OCI-LY7 (cell line): ENCODE measurements at regions not wholly inside any gene's neighbourhood (a gene's known extent, or its start where the extent isn't known, plus 50 kb on each side); places are given as distances from the start of the nearest gene placed in this dataset.
"Not testable (repeated sequence)": the region's sequence is repeated elsewhere in the genome, so short reads cannot be mapped to it uniquely, and the experiment has no call there.

Experiments
- BruUV-seq: library from RNA; stranded (reverse); fragments of 400-500 nt; replicated peaks from 2 replicates; lab custom pipeline; 2021; lab: Mats Ljungman, UMichigan
- CTCF ChIA-PET: fragments of 300-600 bp; sonication (Branson Sonifier 250); formaldehyde crosslinking; loops from one replicate; lab custom pipeline; 2022; ENCODE audit warnings: antibody characterized with exemption; ENCODE audit not compliant: unreplicated experiment; lab: Charles Lee
- POLR2A ChIA-PET: fragments of 300-600 bp; sonication (Branson Sonifier 250); formaldehyde crosslinking; loops from one replicate; lab custom pipeline; 2022; ENCODE audit warnings: antibody characterized with exemption; lab: Charles Lee
- DNase-seq: peaks from one replicate; pipeline ENCODE4 v3.0.0-alpha.2; 2015; ENCODE audit warnings: low spot score
- H2AFZ ChIP-seq: fragments of 200-600 bp; sonication (generic), shearing (Covaris generic); 2 replicates; pipeline ENCODE4 v1.6.1; 2014; ENCODE audit warnings: mild to moderate bottlenecking, antibody characterized with exemption, low read length, moderate library complexity
- H3K27ac ChIP-seq: fragments of 200-600 bp; sonication (generic); 2 replicates; pipeline ENCODE4 v1.5.1; 2014; ENCODE audit warnings: mixed run types, low read depth, mild to moderate bottlenecking, moderate library complexity, low read length, inconsistent platforms; ENCODE audit not compliant: poor library complexity, severe bottlenecking
- H3K36me3 ChIP-seq: fragments of 200-600 bp; sonication (generic); 2 replicates; pipeline ENCODE4 v1.6.1; 2014; ENCODE audit warnings: mild to moderate bottlenecking, antibody characterized with exemption, low read length, moderate library complexity, mixed read lengths; ENCODE audit not compliant: insufficient read depth
- H3K4me1 ChIP-seq: fragments of 200-600 bp; sonication (generic); 2 replicates; pipeline ENCODE4 v1.5.1; 2014; ENCODE audit warnings: mild to moderate bottlenecking, low read length; ENCODE audit not compliant: insufficient read depth, poor library complexity, severe bottlenecking
- H3K4me2 ChIP-seq: fragments of 200-600 bp; sonication (generic); 2 replicates; pipeline ENCODE4 v1.6.1; 2014; ENCODE audit warnings: mild to moderate bottlenecking, low read length
- H3K4me3 ChIP-seq: fragments of 200-600 bp; sonication (generic); 2 replicates; pipeline ENCODE4 v1.5.1; 2014; ENCODE audit warnings: mild to moderate bottlenecking, low read depth, low read length; ENCODE audit not compliant: poor library complexity, severe bottlenecking
- H3K79me2 ChIP-seq: fragments of 200-600 bp; sonication (generic); 2 replicates; pipeline ENCODE4 v1.6.1; 2016; ENCODE audit warnings: low read depth, mild to moderate bottlenecking, low read length, moderate library complexity, mixed read lengths; ENCODE audit not compliant: insufficient read depth
- H3K9me2 ChIP-seq: fragments of 200-600 bp; sonication (generic); 2 replicates; pipeline ENCODE4 v1.6.1; 2016; ENCODE audit warnings: mild to moderate bottlenecking, low read length, mixed read lengths; ENCODE audit not compliant: insufficient read depth
- H3K9me3 ChIP-seq: fragments of 200-600 bp; sonication (generic); 2 replicates; pipeline ENCODE4 v1.6.1; 2014; ENCODE audit warnings: mild to moderate bottlenecking, mixed run types, low read length, mixed read lengths
- H4K20me1 ChIP-seq: fragments of 200-600 bp; sonication (generic); 2 replicates; pipeline ENCODE4 v1.6.1; 2014; ENCODE audit warnings: mild to moderate bottlenecking, antibody characterized with exemption, low read length, moderate library complexity, mixed read lengths; ENCODE audit not compliant: insufficient read depth
- CTCF ChIP-seq: fragments of 200-600 bp; sonication (generic); conservative IDR thresholded peaks from 2 replicates; pipeline ENCODE4 v1.5.1; 2014; ENCODE audit warnings: mild to moderate bottlenecking, antibody characterized with exemption, low read length, moderate library complexity, mixed read lengths
- EZH2phosphoT487 ChIP-seq: fragments of 200-600 bp; sonication (generic); IDR thresholded peaks from 2 replicates; pipeline ENCODE4 v1.6.1; 2018; ENCODE audit warnings: low read depth, borderline replicate concordance, mild to moderate bottlenecking, mixed run types, antibody characterized with exemption, low read length, moderate library complexity, mixed read lengths
- intact Hi-C: fragments of 100-400 bp; cut with micrococcal nuclease; formaldehyde crosslinking; loops from one replicate; pipeline ENCODE4 v1.10.0; 2022; ENCODE audit not compliant: unreplicated experiment

GRCh38 chr15:35256551-35256950 is 171.5 kb upstream of the NANOGP8 start:
- H3K9me3 ChIP-seq, result no peaks in the 10 kb centered on the region
- H2AFZ ChIP-seq, result no peak overlapping the region
- intact Hi-C loops, result no loop called here
- no peaks in the 10 kb centered on the region for H3K9me2 ChIP-seq
- ChIA-PET POLR2A (no interaction called here), CTCF (no interaction called here)
- no peak overlapping the region for H3K4me2 ChIP-seq
- no peak for DNase-seq
- no peak overlapping the region for H3K27ac ChIP-seq
- H3K36me3 ChIP-seq, result no peaks in the 10 kb centered on the region
- TF ChIP-seq CTCF, result no peak
- TF ChIP-seq EZH2phosphoT487, result no peak
- BruUV-seq, result no TSS peak
- H4K20me1 ChIP-seq, result no peaks in the 10 kb centered on the region
- no peaks in the 10 kb centered on the region for H3K4me1 ChIP-seq
- no peaks in the 10 kb centered on the region for H3K79me2 ChIP-seq
- no peak overlapping the region for H3K4me3 ChIP-seq

- Histone ChIP-seq H3K9me3 (no peaks in the 10 kb centered on the region), H3K36me3 (no peaks in the 10 kb centered on the region), H4K20me1 (no peaks in the 10 kb centered on the region), H3K79me2 (no peaks in the 10 kb centered on the region), H3K9me2 (no peaks in the 10 kb centered on the region), H3K4me1 (no peaks in the 10 kb centered on the region), H3K4me3 (no peak overlapping the region), H2AFZ (no peak overlapping the region), H3K4me2 (no peak overlapping the region), H3K27ac (no peak overlapping the region)
- intact Hi-C loops, result no loop called here
- DNase-seq, result no peak
- BruUV-seq, result no TSS peak
- CTCF ChIA-PET, result no interaction called here
- TF ChIP-seq EZH2phosphoT487 (no peak), CTCF (no peak)
- POLR2A ChIA-PET, result no interaction called here
These were observed 171.0 kb upstream of the NANOGP8 start for GRCh38 chr15:35256141-35256540.

- BruUV-seq, H3K4me3 ChIP-seq, DNase-seq, H4K20me1 ChIP-seq, intact Hi-C loops, H2AFZ ChIP-seq, H3K9me3 ChIP-seq, H3K4me2 ChIP-seq, H3K4me1 ChIP-seq, H3K36me3 ChIP-seq, H3K27ac ChIP-seq, H3K79me2 ChIP-seq, CTCF ChIA-PET, H3K9me2 ChIP-seq: not testable (repeated sequence)
- POLR2A ChIA-PET, result interaction anchor here (0.7 kb wide), 1 partner anchor 38 kb away, joined by 3 read pairs; no protein-coding TSS in a partner anchor
These were observed 169.8 kb upstream of the NANOGP8 start for GRCh38 chr15:35254908-35255307.
